Stimulated activated CD4-positive, alpha-beta T cell treated with anti-CD3 and anti-CD28 coated beads, Interleukin-15, amount 100 ng/mL, for 1 hour (primary cell): ENCODE measurements at regions not wholly inside any gene's neighbourhood (a gene's known extent, or its start where the extent isn't known, plus 50 kb on each side); places are given as distances from the start of the nearest gene placed in this dataset.

ENCODE experiments used
- DNase-seq, 2 donors: peaks; one replicate each; pipeline ENCODE4 v3.0.0-alpha.2; 2020; ENCODE audit warnings: low read depth in 1 of 2, low spot score in 1 of 2

GRCh38 chr20:39533858-39534257, 571.7 kb downstream of the DHX35 start:
- no peak for DNase-seq

GRCh38 chr20:39532205-39532604, 570.1 kb downstream of the DHX35 start:
- DNase-seq: no peak

GRCh38 chr20:39528436-39528835, 566.3 kb downstream of the DHX35 start:
- no peak for DNase-seq

- DNase-seq: no peak
Measured at GRCh38 chr20:39524371-39524911, 562.3 kb downstream of the DHX35 start.

- DNase-seq: no peak
Measured at GRCh38 chr20:39523405-39523804, 561.3 kb downstream of the DHX35 start.

- DNase-seq: no peak
Measured at GRCh38 chr20:39518654-39519053, 556.5 kb downstream of the DHX35 start.

- no peak for DNase-seq
Measured at GRCh38 chr20:39516964-39517363, 554.8 kb downstream of the DHX35 start.

- no peak for DNase-seq
Measured at GRCh38 chr20:39504710-39505094, 542.6 kb downstream of the DHX35 start.

- no peak for DNase-seq
Measured at GRCh38 chr20:39503902-39504709, 542.0 kb downstream of the DHX35 start.

- no peak for DNase-seq
Measured at GRCh38 chr20:39492223-39492797, 530.2 kb downstream of the DHX35 start.

GRCh38 chr20:39491711-39492110, 529.6 kb downstream of the DHX35 start:
- no peak for DNase-seq

- no peak for DNase-seq
Measured at GRCh38 chr20:39489986-39490560, 527.9 kb downstream of the DHX35 start.

GRCh38 chr20:39480276-39481043, 518.3 kb downstream of the DHX35 start:
- no peak for DNase-seq

GRCh38 chr20:39479196-39479810, 517.2 kb downstream of the DHX35 start:
- no peak for DNase-seq

GRCh38 chr20:39474879-39475278, 512.7 kb downstream of the DHX35 start:
- no peak for DNase-seq

- no peak for DNase-seq
Measured at GRCh38 chr20:39473536-39473935, 511.4 kb downstream of the DHX35 start.

GRCh38 chr20:39468703-39469102, 506.6 kb downstream of the DHX35 start:
- no peak for DNase-seq

GRCh38 chr20:39464238-39464637, 502.1 kb downstream of the DHX35 start:
- no peak for DNase-seq

- DNase-seq: no peak
Measured at GRCh38 chr20:39462416-39462945, 500.3 kb downstream of the DHX35 start.

- no peak for DNase-seq
Measured at GRCh38 chr20:39458452-39458851, 496.3 kb downstream of the DHX35 start.

- no peak for DNase-seq
Measured at GRCh38 chr20:39453890-39454289, 491.7 kb downstream of the DHX35 start.
